ENCODE measurements at regions not wholly inside any gene's neighbourhood (a gene's known extent, or its start where the extent isn't known, plus 50 kb on each side); places are given as distances from the start of the nearest gene placed in this dataset.

GRCh38 chr9:31604531-31604930 lies 779.9 kb upstream of the ACO1 start:
- no peaks in the 10 kb centered on the region for H3K9me3 ChIP-seq (replicated peaks)
- intact Hi-C loops (cut with micrococcal nuclease) = no loop called here
- no peak for DNase-seq
- H3K4me3 ChIP-seq = no peak overlapping the region
- H3K27ac ChIP-seq (replicated peaks) = no peak overlapping the region
- TF ChIP-seq CTCF (IDR thresholded peaks at IDR 0.05; ENCODE audit: borderline replicate concordance) = no peak
- H3K36me3 ChIP-seq = no peaks in the 10 kb centered on the region
- H3K27me3 ChIP-seq (ENCODE audit: low read depth) = no peaks in the 10 kb centered on the region
- H3K4me1 ChIP-seq = no peaks in the 10 kb centered on the region

- DNase-seq = no peak
- no peak overlapping the region for H3K4me3 ChIP-seq
- H3K27me3 ChIP-seq (ENCODE audit: low read depth) = no peaks in the 10 kb centered on the region
- H3K9me3 ChIP-seq (replicated peaks) = no peaks in the 10 kb centered on the region
- TF ChIP-seq CTCF (IDR thresholded peaks at IDR 0.05; ENCODE audit: borderline replicate concordance) = no peak
- no peaks in the 10 kb centered on the region for H3K36me3 ChIP-seq
- intact Hi-C loops (cut with micrococcal nuclease) = no loop called here
- H3K27ac ChIP-seq (replicated peaks) = no peak overlapping the region
- no peaks in the 10 kb centered on the region for H3K4me1 ChIP-seq
Measured at GRCh38 chr9:31605164-31605563, 779.3 kb upstream of the ACO1 start.

DNA sequence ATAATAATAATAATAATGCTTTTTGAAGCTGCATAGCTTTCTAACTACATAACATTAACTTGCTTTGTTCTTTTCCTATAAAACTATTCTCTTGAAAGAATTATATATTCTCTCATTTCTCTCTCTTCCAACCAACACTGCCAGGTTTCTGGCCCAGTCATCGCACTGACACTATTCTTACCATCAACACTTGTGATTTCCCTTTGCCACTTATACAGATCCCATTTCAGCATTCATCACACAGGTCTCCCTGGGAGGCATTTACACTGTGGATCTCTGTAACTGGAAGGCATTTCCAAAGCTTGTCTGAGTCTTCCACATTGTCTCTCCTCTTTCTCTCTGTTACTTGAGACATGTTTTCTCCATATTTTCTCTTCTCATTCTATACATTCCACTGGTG lies 777.8 kb upstream of the ACO1 start:
- no peak for TF ChIP-seq CTCF (IDR thresholded peaks at IDR 0.05; ENCODE audit: borderline replicate concordance)
- H3K4me3 ChIP-seq = no peak overlapping the region
- no peaks in the 10 kb centered on the region for H3K4me1 ChIP-seq
- no peak for DNase-seq
- H3K9me3 ChIP-seq (replicated peaks) = no peaks in the 10 kb centered on the region
- intact Hi-C loops (cut with micrococcal nuclease) = no loop called here
- no peak overlapping the region for H3K27ac ChIP-seq (replicated peaks)
- no peaks in the 10 kb centered on the region for H3K27me3 ChIP-seq (ENCODE audit: low read depth)
- H3K36me3 ChIP-seq = no peaks in the 10 kb centered on the region

DNA sequence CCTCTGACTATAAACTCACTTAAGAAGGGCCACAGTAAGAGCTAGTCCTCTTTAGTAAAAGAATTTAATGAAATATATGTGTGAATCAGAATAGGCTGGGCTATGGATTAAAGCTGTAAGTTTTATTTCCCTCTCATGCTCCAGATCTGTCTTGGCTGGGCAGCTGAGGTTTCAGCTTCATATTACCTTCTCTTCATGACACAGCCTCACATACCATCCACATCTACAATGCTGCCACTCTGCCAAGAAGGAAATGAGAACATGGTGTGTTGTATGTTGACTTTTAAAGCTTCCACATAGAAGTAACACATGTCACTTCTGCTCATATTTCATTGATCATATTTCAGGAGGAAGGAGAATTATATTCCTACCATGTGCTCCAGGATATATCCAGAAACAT lies 776.0 kb upstream of the ACO1 start:
- no peak for TF ChIP-seq CTCF (IDR thresholded peaks at IDR 0.05; ENCODE audit: borderline replicate concordance)
- intact Hi-C loops (cut with micrococcal nuclease) = no loop called here
- H3K27ac ChIP-seq (replicated peaks) = no peak overlapping the region

GRCh38 chr9:31608881-31609280 lies 775.6 kb upstream of the ACO1 start:
- Histone ChIP-seq H3K36me3 (no peaks in the 10 kb centered on the region), H3K4me1 (no peaks in the 10 kb centered on the region), H3K4me3 (no peak overlapping the region), H3K27me3 (ENCODE audit: low read depth) (no peaks in the 10 kb centered on the region), H3K9me3 (replicated peaks) (no peaks in the 10 kb centered on the region), H3K27ac (replicated peaks) (no peak overlapping the region)
- TF ChIP-seq CTCF (IDR thresholded peaks at IDR 0.05; ENCODE audit: borderline replicate concordance) = no peak
- no peak for DNase-seq
- intact Hi-C loops (cut with micrococcal nuclease) = no loop called here

More for the DNA sequence above, 776.0 kb upstream of the ACO1 start:
- Histone ChIP-seq H3K9me3 (replicated peaks) (no peaks in the 10 kb centered on the region), H3K4me1 (no peaks in the 10 kb centered on the region), H3K27me3 (ENCODE audit: low read depth) (no peaks in the 10 kb centered on the region), H3K4me3 (no peak overlapping the region), H3K36me3 (no peaks in the 10 kb centered on the region)
- DNase-seq = no peak

Measured in left ventricle myocardium inferior (tissue), 1 donor.